GM19452 (cell line): ENCODE measurements at regions not wholly inside any gene's neighbourhood (a gene's known extent, or its start where the extent isn't known, plus 50 kb on each side); places are given as distances from the start of the nearest gene placed in this dataset.
"Not testable (repeated sequence)": the region's sequence is repeated elsewhere in the genome, so short reads cannot be mapped to it uniquely, and the experiment has no call there.

Source experiments
- ATAC-seq: cut with Tn5 transposase; IDR thresholded peaks from one replicate; pipeline ENCODE4 v1.9.1; 2021; ENCODE audit not compliant: unreplicated experiment

- ATAC-seq: no peak
Measured at GRCh38 chr1:29398431-29398830, 162.1 kb downstream of the PTPRU start.

- no peak for ATAC-seq
Measured at GRCh38 chr1:29397981-29398380, 161.7 kb downstream of the PTPRU start.

DNA sequence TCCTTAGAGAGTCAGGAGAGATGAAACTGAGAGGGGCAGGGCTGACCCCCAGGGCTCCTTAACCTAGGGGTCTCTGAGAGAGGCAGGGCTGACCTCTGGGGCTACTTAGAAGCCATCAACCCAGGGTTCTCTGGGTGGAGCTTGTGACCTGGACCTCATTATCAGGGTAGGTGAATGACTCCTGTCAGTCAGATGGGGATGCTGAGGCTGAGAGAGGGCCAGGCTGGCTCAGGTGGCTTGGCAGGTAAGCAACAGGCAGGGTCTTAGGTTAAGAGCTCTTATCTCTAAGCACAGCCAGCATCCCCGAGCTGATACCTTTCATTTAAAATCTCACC lies 160.9 kb downstream of the PTPRU start:
- no peak for ATAC-seq

- no peak for ATAC-seq
Measured at GRCh38 chr1:29396438-29397255, 160.3 kb downstream of the PTPRU start.

DNA sequence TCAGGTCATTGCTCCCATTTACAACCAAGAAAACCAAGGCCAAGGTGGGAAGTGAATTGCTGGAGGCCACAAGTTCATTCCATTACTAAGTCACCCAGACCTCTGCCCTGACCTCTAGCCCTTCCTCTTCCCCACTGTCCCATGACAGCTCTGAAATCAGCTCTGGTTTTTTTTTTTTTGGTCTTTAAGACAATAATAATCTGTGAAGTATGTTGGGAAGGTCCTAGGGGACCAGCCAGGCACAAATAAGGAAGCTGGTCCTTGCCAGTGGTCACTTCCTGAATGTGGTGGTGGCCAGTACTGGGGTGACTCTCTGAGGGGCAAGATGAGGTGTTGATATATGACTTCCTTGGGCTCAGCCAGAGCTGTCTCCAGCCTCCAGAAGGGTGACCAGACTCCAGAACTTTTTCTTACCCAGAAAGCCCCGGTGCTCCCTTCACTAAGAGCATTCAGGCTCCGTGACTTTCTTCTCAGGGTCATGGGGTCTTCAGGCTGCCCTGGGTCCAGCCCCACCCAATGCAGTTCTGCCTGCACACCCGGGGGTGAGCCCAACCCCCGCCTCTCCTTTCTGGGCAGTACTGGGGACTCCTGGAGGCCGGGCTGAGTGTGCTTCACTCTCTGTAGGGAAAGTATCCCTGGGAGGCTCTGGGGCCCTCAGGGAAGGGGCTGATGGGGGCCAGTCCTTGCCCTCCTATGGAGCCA lies 159.6 kb downstream of the PTPRU start:
- no peak for ATAC-seq

DNA sequence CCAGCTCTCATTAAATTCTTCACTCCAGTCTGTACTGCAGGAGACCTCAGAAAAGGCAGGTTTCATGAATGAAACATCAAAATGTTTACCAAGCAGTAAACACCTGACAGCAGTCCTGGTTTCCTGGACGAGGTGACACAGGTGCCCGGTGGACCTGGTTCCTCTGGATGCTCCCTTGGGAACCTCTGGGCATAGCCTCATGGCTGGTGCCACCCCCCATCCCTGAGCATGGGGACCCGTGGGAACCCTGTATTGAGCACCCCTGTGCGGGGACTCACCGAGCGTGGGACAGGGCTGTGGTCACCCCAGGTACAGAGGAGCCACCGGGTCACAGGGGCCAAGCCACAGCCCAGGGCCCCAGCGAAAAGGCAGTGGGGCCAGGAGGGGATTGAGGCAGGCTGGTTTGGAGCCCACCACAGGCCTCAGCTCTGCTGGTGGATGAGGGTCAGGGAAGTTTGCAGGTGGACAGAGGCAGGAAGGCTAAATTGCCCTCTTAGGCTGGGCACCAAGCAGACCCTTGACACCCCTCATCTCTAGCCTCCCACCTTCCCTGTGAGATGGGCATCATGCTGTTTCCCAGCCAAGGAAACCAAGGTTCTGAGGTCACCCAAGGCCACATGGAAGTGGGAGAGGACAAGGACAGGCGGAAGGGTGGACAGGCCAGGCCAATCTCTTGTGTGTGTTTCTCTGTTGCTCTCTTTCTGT lies 158.4 kb downstream of the PTPRU start:
- no peak for ATAC-seq

DNA sequence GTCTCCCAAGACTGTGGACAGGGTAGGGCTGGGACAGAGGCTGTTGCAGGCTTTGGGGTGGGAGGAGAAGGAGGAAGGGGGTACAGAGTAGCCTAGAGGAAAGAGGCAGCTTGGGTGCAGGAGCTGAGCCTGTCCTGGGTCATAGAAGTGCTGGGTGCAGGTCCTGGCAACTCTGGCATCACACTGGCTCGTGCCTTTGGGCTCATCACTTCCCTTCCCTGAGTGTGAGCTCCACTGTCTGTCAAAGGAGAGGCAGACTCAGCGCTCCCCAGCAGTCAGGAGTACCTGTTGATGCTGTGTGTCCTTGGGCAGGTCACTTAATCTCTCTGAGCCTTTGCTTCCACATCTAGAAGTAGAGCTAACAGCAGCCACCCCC lies 157.1 kb downstream of the PTPRU start:
- no peak for ATAC-seq

- ATAC-seq: no peak
Measured at GRCh38 chr1:29392486-29393450, 156.4 kb downstream of the PTPRU start.

GRCh38 chr1:29392036-29392435 lies 155.7 kb downstream of the PTPRU start:
- ATAC-seq: no peak

- no peak for ATAC-seq
Measured at GRCh38 chr1:29391362-29391880, 155.1 kb downstream of the PTPRU start.

GRCh38 chr1:29390491-29391361 lies 154.4 kb downstream of the PTPRU start:
- ATAC-seq: no peak

GRCh38 chr1:29390075-29390474 lies 153.8 kb downstream of the PTPRU start:
- no peak for ATAC-seq

GRCh38 chr1:29389533-29390041 lies 153.3 kb downstream of the PTPRU start:
- ATAC-seq: no peak

DNA sequence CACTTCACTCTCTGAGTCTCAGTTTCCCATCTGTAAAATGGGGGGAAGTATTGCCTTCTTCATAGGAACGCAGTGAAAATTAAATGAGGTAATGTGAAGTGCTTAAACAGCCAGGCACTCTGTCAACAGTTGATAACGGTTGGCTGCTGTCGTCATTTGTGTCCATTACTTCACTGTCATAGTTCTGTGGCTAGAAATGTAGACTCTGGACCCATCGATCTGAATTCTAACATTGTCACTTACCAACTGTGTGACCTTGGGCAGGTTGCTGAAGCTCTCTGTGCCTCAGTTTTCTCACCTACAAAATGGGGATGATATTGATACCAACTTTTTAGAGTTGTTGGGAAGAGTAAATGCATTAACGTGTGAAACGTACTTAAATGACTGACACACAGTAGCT lies 152.6 kb downstream of the PTPRU start:
- ATAC-seq: no peak

- ATAC-seq: no peak
Measured at GRCh38 chr1:29388170-29388569, 151.8 kb downstream of the PTPRU start.

DNA sequence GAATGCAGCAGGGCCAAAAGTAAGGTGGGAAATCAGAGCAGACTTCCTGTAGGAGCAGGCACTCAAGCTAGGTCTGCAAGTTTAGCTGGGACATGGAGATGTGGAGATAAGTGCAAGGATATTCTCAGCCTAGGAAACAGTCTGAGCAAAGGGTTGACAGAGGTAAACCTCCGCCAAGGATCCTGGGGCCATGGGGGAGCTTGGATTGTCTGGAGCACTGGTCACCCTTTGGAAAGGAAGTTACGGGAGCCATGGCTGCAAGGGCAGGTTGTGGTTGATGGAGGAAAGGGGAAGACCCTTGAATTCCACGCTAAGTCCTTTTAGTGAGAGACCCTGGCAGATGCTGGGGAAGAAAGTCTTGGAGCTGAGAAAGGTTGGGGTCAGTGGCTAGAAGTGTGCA lies 150.9 kb downstream of the PTPRU start:
- ATAC-seq: no peak

- ATAC-seq: not testable (repeated sequence)
Measured at GRCh38 chr1:29386453-29386852, 150.1 kb downstream of the PTPRU start.

DNA sequence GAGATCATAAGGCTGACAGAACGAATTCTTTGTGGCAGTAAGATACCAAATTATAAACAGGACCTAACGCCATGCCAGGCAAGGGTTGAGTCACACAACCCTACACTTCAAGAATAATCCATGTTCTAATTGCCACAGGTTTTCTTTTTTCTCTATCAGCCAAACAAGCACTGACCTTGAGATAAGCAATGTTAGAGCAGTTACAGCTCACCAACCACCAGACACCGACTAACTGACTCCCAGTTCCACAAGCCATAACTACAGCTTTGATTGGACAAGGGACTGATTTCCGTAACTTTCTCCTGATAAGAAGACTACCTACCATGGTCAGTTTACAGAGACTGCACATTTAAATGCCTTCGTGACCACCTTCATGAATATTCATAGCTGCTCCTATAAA lies 149.6 kb downstream of the PTPRU start:
- no peak for ATAC-seq

- ATAC-seq: no peak
Measured at GRCh38 chr1:29384496-29385015, 148.2 kb downstream of the PTPRU start.
